Right lobe of liver (tissue), 4 donors: ENCODE measurements at regions not wholly inside any gene's neighbourhood (a gene's known extent, or its start where the extent isn't known, plus 50 kb on each side); places are given as distances from the start of the nearest gene placed in this dataset.

Source experiments
- CTCF ChIP-seq, 4 donors: fragments of 200-600 bp in 3 of 4; fragments of 450-650 bp in 1 of 4; IDR thresholded peaks; one replicate each; pipeline versions ENCODE4 v1.5.1 to v1.8.0; 2016 to 2022; ENCODE audit warnings: antibody characterized with exemption in 4 of 4, mild to moderate bottlenecking in 2 of 4
- POLR2A ChIP-seq: fragments of 450-650 bp; IDR thresholded peaks from one replicate; pipeline ENCODE4 v1.6.1; 2017; ENCODE audit warnings: antibody characterized with exemption, mild to moderate bottlenecking
- donor health status: DM: no; HTN: no; CAD: no.
- donor health status: DM: no; HTN: no; CAD: no.
- donor health status: DM: no; HTN: yes; CAD: no.

- TF ChIP-seq CTCF (IDR thresholded peaks at IDR 0.05): no peak
- no peak for TF ChIP-seq POLR2A
Observed at GRCh38 chr9:78383130-78383529, 86.2 kb downstream of the PSAT1 start.
